DMS53 treated with DMSO at 0.1 percent for 48 hours (cell line): ENCODE measurements at regions not wholly inside any gene's neighbourhood (a gene's known extent, or its start where the extent isn't known, plus 50 kb on each side); places are given as distances from the start of the nearest gene placed in this dataset.

Experiments
- DNase-seq: peaks from one replicate; lab custom pipeline; 2025; ENCODE audit not compliant: unreplicated experiment; lab: John Stamatoyannopoulos, UW

DNA sequence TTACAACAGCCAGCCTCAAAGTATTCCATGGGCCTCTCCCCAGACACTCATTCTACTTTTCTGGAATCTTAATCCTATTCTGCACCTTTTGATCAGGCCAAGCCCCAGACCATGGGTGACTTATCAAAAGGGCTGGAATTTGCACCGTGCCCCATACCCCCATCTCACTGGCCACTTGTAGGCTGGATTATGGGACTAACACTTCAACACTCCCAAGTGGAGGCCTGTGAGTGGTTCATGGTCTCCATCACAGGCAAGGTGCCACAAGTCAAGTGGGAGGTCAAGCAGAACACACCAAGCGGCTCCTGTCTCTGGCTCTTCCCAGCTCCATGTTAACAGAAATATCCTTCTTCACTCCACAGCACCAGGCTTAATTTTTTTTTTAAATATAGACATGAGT lies 212.3 kb upstream of the HEY2 start:
- DNase-seq = no peak

GRCh38 chr6:125539892-125540291 lies 209.5 kb upstream of the HEY2 start:
- DNase-seq = peak; percentile 16

DNA sequence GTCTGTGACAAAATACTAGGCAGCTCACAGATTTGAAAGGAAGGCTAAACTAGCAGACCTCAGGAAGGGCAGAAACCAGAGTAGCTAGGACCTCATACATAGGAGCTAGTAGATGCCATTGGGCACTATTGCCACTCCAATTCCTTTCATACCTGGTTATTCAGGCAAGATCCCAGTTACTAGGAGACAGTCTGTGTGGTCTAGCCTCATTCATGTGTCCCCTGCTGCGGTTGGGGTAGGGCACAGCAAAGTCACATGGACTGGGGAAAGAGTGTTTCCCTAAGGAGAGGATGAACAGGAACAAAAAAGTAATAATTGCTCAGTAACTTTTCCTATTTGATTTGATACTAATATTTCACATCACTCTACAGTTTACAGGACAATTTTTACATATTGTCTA lies 204.6 kb upstream of the HEY2 start:
- no peak for DNase-seq

DNA sequence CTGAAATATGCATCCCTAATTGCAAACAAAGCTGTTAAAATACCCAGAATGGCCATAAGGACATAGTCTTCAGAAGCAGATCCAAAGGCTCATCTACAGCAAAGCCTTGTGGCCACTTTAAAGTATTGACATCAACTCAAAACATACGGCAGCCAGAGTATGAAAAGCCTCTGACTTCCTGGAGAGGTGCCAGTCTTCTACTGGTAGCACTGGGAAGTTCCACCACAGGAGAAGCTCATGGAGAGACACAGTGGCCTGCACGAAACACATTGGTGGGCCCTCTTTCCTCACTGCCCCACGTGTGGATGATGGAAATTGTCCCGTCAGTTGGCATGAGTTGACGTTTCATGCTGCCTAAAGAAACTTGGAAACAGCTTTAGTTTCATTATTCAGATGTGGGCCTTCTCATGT lies 202.6 kb upstream of the HEY2 start:
- DNase-seq = peak; percentile 14

- no peak for DNase-seq
Measured at GRCh38 chr6:125547381-125547780, 202.1 kb upstream of the HEY2 start.

DNA sequence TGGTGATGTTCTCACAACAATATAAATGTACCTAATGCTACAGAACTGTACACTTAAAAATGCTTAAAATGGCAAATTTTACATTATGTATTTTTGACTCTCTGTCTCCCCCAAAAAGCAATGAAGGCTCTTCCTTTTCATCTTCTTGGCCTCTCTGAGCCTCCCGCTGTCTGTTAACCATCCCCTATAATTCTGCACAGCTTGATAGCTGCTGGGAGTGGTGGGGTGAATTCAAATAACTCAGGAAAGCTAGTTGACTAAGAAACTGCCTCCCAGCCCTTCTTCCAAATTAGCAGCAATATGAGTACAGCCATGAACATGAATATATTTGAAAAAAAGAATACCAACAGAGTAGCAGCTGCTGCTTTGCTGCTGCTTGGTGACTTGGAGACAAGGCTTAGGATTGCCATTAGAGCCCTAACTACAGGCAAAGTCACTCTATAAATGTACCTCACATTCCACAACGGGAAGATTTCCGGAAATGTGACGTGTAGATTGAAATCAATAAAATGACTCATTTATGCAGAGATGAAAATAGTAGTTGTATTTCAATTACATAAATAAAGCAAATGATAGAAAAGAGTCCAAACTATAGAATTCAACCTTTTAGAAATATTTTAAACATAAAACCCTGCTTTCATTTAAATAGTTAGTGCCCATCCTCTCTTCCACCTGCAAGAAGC lies 200.1 kb upstream of the HEY2 start:
- DNase-seq = no peak

DNA sequence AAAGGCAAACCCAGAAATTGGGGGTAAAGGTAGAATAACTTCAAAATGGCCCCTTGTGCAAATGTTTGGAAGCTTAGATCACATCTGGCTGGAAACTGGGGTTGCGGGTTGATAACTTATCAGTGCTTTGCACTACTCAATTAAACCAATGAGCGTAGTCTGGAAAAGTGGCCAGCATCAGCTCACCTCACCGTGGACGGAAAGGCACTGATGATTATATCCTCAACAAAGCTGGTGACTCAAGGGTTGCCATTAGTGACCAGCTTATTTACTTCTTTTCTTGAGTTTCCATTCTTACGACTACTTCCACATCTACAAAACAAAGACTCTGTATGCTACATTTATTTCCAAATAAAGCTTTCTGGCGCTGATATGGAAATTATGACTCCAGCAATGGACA lies 198.5 kb upstream of the HEY2 start:
- no peak for DNase-seq

DNA sequence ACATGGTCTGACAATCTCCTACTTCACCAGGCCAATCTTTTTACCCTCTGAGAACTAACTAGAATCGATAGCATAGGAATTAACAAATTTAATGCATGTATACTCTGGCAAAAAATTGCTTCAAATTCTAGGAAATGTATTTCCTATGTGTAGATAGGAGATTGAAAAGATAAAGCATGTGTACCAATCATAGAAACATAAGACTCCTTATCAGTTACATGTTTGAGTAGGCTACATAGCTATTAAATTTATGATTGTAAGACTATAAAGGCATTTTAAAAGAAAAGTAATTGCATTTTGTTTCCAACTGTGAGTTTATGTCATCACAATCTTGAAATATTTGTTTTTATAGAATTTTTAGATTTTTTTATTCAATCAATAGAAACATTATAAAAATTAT lies 196.6 kb upstream of the HEY2 start:
- DNase-seq = no peak

DNA sequence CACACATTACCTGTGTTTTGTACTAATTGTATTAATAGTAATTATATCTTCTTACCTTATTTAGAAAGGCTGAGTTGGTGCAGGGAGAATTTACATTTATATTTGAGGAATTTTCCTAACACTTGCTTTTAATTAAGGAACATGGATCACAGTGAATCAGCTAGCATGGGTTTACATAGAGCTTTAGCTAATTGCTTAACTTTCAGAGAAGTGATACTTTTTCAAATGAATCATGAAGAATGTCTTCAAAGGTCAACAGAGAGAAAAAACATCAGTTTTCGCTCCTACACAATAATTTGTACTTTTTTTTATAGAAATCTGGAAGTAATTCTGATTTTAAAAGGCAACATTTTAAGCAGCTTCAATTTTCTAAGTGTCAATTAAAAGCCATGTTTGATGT lies 195.0 kb upstream of the HEY2 start:
- no peak for DNase-seq

GRCh38 chr6:125558241-125558843 lies 191.1 kb upstream of the HEY2 start:
- no peak for DNase-seq

- peak; percentile 55 for DNase-seq
Measured at GRCh38 chr6:125558907-125559306, 190.5 kb upstream of the HEY2 start.

- DNase-seq = no peak
Measured at GRCh38 chr6:125562156-125562555, 187.3 kb upstream of the HEY2 start.

DNA sequence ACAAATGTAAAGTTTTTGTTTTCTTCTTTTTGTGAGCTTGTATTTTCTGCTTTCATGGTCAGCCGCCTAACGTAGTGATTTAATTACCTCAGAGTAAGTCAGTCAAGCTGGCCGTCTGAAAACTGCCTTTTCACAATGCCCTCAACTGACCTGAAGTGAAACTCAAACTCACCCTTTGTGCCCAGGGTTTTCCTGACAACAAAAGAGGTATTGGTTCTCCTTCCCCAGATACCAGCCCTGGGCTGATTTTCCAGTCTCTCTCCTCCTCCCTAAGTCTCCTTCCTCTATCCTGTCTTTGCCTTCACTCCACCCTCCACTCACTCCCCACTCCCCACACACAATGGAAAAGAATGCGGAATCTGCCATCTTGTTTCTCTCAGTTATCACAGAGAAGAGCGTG lies 184.5 kb upstream of the HEY2 start:
- DNase-seq = no peak

DNA sequence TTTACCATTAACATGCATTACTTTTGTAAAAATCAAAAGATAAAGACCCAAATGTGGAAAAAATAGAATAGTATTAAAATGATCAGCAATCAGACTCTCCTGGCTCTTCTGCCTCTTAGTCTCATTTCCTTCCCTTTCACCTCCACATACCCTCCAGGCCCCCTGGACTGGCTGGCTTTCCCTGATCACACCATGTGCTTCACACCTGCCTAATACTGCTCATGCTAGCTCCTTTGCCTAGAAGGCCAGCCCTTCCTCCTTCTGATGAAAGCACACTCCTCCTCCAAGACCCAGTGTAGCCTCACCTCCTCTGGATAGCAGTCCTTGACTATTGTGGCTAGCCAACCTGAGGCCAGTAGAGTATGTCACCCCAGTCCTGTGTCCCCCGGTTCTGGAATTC lies 182.0 kb upstream of the HEY2 start:
- DNase-seq = no peak

DNA sequence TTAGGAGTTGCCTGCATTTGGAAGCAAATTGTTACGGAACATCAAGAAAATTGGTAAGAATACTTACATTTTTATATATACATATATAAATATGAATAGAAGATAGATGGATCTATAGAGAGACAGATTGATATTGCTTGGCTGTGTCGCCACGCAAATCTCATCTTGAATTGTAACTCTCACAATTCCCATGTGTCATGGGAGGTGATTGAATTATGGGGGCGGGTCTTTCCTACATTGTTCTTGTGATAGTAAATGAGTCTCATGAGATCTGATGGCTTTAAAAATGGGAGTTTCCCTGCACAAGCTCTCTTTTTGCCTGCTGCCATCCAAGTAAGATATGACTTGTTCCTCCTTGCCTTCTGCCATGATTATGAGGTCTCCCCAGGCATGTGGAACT lies 180.8 kb upstream of the HEY2 start:
- DNase-seq = no peak

DNA sequence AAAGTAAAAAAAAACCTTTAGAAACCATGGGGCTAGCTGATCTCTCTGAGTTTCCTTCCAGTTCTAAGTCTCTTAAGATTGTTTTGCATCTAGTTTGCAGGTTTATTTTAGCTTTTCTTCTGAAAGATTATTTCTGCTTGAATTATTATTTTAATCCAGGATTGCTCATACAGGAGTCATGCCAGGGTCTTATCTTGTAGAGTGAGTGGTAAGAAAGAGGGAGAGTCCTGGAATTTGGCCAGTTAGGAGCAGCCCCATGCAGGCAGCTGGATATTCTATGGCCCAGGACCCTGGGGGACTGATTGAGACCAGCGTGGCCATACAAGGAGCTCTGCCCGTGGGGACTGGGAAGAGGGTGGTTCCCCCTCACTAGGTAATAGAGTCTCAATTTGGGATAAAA lies 178.9 kb upstream of the HEY2 start:
- no peak for DNase-seq

DNA sequence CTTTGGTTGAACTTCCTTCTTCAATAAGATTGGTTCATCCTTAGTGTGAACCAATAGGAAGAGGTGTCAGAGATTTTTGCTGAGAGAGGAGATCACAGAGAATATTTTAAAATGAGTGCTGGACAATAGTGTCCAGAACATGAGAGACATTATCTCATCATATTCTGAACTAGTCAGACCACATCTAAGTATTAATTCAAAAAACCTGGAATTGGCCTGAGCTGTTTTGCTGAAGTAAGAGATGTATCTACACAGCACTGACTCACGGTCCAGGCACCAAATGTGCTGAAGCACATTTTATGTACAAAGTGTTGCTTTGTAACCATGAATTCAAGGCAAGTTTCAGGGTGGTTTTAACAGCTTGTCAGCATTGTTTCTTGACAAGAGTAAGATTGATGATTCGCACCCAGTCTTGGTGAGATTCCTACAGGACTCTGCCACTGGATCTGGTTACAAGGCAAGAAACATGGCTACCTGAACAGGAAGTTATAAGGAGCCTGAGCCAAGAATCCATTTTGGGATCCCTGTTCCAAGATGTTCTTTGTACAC lies 178.2 kb upstream of the HEY2 start:
- DNase-seq = no peak

DNA sequence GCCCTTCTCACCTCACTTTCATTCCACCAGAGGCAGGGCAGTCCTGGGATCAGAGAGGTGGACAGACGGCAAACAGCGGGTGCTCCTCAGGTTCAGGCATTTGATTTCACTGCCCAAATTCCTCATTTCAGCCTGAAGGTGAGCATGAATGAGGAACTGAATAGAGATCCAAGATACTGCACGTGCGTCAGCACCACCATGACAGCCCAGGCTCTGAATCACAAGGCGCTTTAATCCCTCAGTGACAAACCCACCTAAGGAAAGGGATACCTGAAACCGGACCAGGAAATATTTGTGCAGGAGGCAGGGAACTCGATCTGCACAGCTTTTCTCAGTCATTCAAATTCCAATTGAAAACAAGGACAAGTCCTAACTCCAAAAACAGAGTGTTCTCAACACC lies 174.8 kb upstream of the HEY2 start:
- DNase-seq = no peak

DNA sequence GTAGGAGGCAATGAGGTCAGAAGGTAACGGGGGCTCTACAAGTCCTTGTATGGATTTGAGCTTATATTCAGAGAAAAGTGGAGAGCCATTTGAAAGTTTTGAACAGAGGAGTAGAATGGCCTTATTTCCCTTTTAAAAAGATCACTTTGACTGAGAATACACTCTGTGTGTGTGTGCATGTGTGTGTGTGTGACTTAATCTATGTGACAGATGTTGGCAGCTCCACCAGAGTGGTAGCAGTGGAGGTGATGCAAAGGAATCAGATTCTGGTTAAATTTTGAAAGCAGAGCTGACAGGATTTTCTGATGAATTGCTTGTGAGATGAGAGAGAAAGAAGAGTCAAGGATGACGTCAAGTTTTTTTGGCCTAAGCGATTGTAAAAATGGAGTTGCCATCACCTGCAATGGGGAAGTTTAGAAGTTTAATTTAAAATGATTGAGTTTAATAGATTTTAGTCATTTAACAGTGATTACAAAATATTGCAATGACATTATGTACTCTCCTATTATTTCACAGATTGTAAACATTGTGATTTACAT lies 172.2 kb upstream of the HEY2 start:
- no peak for DNase-seq

- peak; percentile 75 for DNase-seq
Measured at GRCh38 chr6:125584468-125584939, 164.9 kb upstream of the HEY2 start.

GRCh38 chr6:125585470-125585869 lies 164.0 kb upstream of the HEY2 start:
- no peak for DNase-seq

- no peak for DNase-seq
Measured at GRCh38 chr6:125586074-125586473, 163.4 kb upstream of the HEY2 start.
